ENCODE measurements at regions not wholly inside any gene's neighbourhood (a gene's known extent, or its start where the extent isn't known, plus 50 kb on each side); places are given as distances from the start of the nearest gene placed in this dataset.

- 15% methylated on average over 2 of the region's 2 CpGs for WGBS (ENCODE audit: missing lambda C conversion rate)
- DNase-seq (ENCODE audit: low read depth in 1 of 2, low spot score in 1 of 2) = no peak
- H3K27ac ChIP-seq = no peak overlapping the region
- TF ChIP-seq E2F6 (IDR thresholded peaks at IDR 0.05; ENCODE audit: borderline replicate concordance, low read depth) = no peak
- no peak for TF ChIP-seq EHF (CRISPR knock-in tag; IDR thresholded peaks at IDR 0.05)
- no peak for TF ChIP-seq CBX8 (IDR thresholded peaks at IDR 0.05)
- no peak for TF ChIP-seq FOSB (CRISPR knock-in tag; IDR thresholded peaks at IDR 0.05)
- TF ChIP-seq HDAC2 (IDR thresholded peaks at IDR 0.05) = no peak
- TF ChIP-seq SREBF2 (IDR thresholded peaks at IDR 0.05) = no peak
- TF ChIP-seq HOXB13 (CRISPR knock-in tag; IDR thresholded peaks at IDR 0.05; ENCODE audit: low read depth) = no peak
- no peaks in the 10 kb centered on the region for H3K9me3 ChIP-seq
- ChIA-PET POLR2A (no interaction called here), CTCF (no interaction called here)
- no peaks in the 10 kb centered on the region for H3K4me1 ChIP-seq
- no peak overlapping the region for H3K4me3 ChIP-seq
- H3K4me2 ChIP-seq = no peak overlapping the region
- FAIRE-seq = no peak
- ATAC-seq = no peak
These were observed 993.9 kb upstream of the POU3F3 start for GRCh38 chr2:103860016-103860415.

GRCh38 chr2:103868396-103868795 lies 985.5 kb upstream of the POU3F3 start:
- 11% methylated on average over 2 of the region's 2 CpGs for WGBS (ENCODE audit: missing lambda C conversion rate)
- DNase-seq (ENCODE audit: low read depth in 1 of 2, low spot score in 1 of 2) (no peak), FAIRE-seq (no peak), ATAC-seq (no peak)
- no peak overlapping the region for H3K4me2 ChIP-seq
- CTCF ChIA-PET = no interaction called here
- H3K4me3 ChIP-seq = no peak overlapping the region
- no peaks in the 10 kb centered on the region for H3K9me3 ChIP-seq
- TF ChIP-seq CBX8 (IDR thresholded peaks at IDR 0.05) (no peak), TFCP2L1 (CRISPR knock-in tag; IDR thresholded peaks at IDR 0.05) (no peak), POLR2AphosphoS2 (conservative IDR thresholded peaks at IDR 0.05; ENCODE audit: low read length) (no peak), ZC3H11A (IDR thresholded peaks at IDR 0.05) (no peak), CEBPB (IDR thresholded peaks at IDR 0.05) (no peak), EP300 (IDR thresholded peaks at IDR 0.05) (no peak), ATOH8 (CRISPR knock-in tag; IDR thresholded peaks at IDR 0.05; ENCODE audit: low read depth) (no peak), REST (IDR thresholded peaks at IDR 0.05) (no peak)
- no peaks in the 10 kb centered on the region for H3K4me1 ChIP-seq
- POLR2A ChIA-PET = no interaction called here
- H3K27ac ChIP-seq = no peak overlapping the region

GRCh38 chr2:103873716-103874351 lies 980.1 kb upstream of the POU3F3 start:
- POLR2A ChIA-PET = no interaction called here
- ATAC-seq (no peak), DNase-seq (ENCODE audit: low read depth in 1 of 2, low spot score in 1 of 2) (no peak), FAIRE-seq (no peak)
- H3K9me3 ChIP-seq = no peaks in the 10 kb centered on the region
- CTCF ChIA-PET = no interaction called here
- no peaks in the 10 kb centered on the region for H3K4me1 ChIP-seq
- 29% methylated on average over 10 of the region's 10 CpGs for WGBS (ENCODE audit: missing lambda C conversion rate)
- H3K27ac ChIP-seq = no peak overlapping the region
- no peak overlapping the region for H3K4me3 ChIP-seq
- no peak overlapping the region for H3K4me2 ChIP-seq
- TF ChIP-seq RAD21 (conservative IDR thresholded peaks at IDR 0.05 in 1 of 2, IDR thresholded peaks at IDR 0.05 in 1 of 2) = no peak
- no peak for TF ChIP-seq ZSCAN20 (CRISPR knock-in tag; IDR thresholded peaks at IDR 0.05)
- TF ChIP-seq PHF8 (IDR thresholded peaks at IDR 0.05; ENCODE audit: borderline replicate concordance, low read depth) = no peak
- TF ChIP-seq NPAS2 (CRISPR knock-in tag; IDR thresholded peaks at IDR 0.05; ENCODE audit: borderline replicate concordance) = no peak
- no peak for TF ChIP-seq KDM5A (IDR thresholded peaks at IDR 0.05)
- TF ChIP-seq NR3C1 (IDR thresholded peaks at IDR 0.05) = no peak
- no peak for TF ChIP-seq REST (IDR thresholded peaks at IDR 0.05)
- no peak for TF ChIP-seq ESRRA (IDR thresholded peaks at IDR 0.05; ENCODE audit: borderline replicate concordance, low read length)
- no peak for TF ChIP-seq JUNB (IDR thresholded peaks at IDR 0.05)
- no peak for TF ChIP-seq E2F6 (IDR thresholded peaks at IDR 0.05; ENCODE audit: borderline replicate concordance, low read depth)
- no peak for TF ChIP-seq CTCF (IDR thresholded peaks at IDR 0.05)
